ENCODE measurements at regions not wholly inside any gene's neighbourhood (a gene's known extent, or its start where the extent isn't known, plus 50 kb on each side); places are given as distances from the start of the nearest gene placed in this dataset.

DNA sequence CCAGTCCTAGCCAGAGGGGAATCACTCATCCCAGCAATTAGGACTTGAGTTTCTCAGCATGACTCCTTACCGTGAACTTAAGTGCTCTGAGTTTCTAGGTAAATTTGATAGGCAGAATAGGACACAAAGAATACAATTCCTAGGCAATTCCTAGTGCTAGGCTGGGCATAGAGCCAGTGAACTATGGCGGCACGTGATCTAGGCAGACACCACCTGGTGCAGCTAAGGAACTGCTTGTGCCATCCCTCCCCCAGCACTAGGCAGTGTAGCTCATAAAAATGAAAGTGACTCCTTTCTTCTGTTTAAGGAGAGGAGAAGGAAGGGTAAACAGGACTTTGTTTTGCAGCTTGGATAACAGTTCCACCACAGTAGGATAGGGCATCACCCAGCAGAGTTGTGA lies 736.3 kb upstream of the PCDH7 start:
- TF ChIP-seq EZH2 (IDR thresholded peaks at IDR 0.05; ENCODE audit: insufficient read depth, poor library complexity, severe bottlenecking) (no peak), EZH2phosphoT487 (IDR thresholded peaks at IDR 0.05; ENCODE audit: insufficient read depth, low read depth) (no peak)
